Keratinocyte (primary cell): ENCODE measurements at regions not wholly inside any gene's neighbourhood (a gene's known extent, or its start where the extent isn't known, plus 50 kb on each side); places are given as distances from the start of the nearest gene placed in this dataset.

Source experiments
- DNase-seq: peaks from one replicate; pipeline ENCODE4 v3.0.0-alpha.2; 2011; ENCODE audit warnings: low read depth, missing footprints, low spot score
- FAIRE-seq: peaks from 2 replicates; lab custom pipeline; 2011; peaks lifted over from hg19 to GRCh38; lab: Jason Lieb, UNC
- H2AFZ ChIP-seq: 2 replicates; pipeline ENCODE4 v1.6.0; 2012; ENCODE audit warnings: low read length, control low read depth, inconsistent platforms; ENCODE audit not compliant: control insufficient read depth
- H3K27ac ChIP-seq: 2 replicates; pipeline ENCODE4 v1.5.1; 2011; ENCODE audit warnings: low read length; ENCODE audit not compliant: control insufficient read depth, insufficient read depth
- H3K27me3 ChIP-seq: 3 replicates; pipeline ENCODE4 v1.6.0; 2011; ENCODE audit warnings: low read length; ENCODE audit not compliant: control insufficient read depth, insufficient read depth; ENCODE audit errors: extremely low read depth
- H3K36me3 ChIP-seq, 2 experiments: 2 replicates in 1 of 2; 3 replicates in 1 of 2; pipeline ENCODE4 v1.5.1; 2011; ENCODE audit warnings: low read length in 2 of 2, mild to moderate bottlenecking in 1 of 2; ENCODE audit not compliant: control insufficient read depth in 2 of 2, insufficient read depth in 2 of 2; ENCODE audit errors: extremely low read depth in 1 of 2
- H3K4me1 ChIP-seq: 3 replicates; pipeline ENCODE4 v1.5.1; 2011; ENCODE audit warnings: low read length; ENCODE audit not compliant: control insufficient read depth, insufficient read depth; ENCODE audit errors: extremely low read depth
- H3K4me2 ChIP-seq: 3 replicates; pipeline ENCODE4 v1.6.0; 2011; ENCODE audit warnings: low read depth, low read length; ENCODE audit not compliant: control insufficient read depth, insufficient read depth; ENCODE audit errors: extremely low read depth
- H3K4me3 ChIP-seq, 3 experiments: fragments of 200-600 bp in 1 of 3; sonication (generic) in 1 of 3; 2 replicates in 2 of 3; 3 replicates in 1 of 3; pipeline ENCODE4 v1.5.1; 2011 to 2016; ENCODE audit warnings: low read length in 3 of 3, mild to moderate bottlenecking in 3 of 3, control low read depth in 2 of 3, inconsistent platforms in 1 of 3, low read depth in 1 of 3, mixed read lengths in 1 of 3, mixed run types in 1 of 3, moderate library complexity in 1 of 3; ENCODE audit not compliant: control insufficient read depth in 2 of 3, insufficient read depth in 2 of 3; ENCODE audit errors: extremely low read depth in 1 of 3
- H3K79me2 ChIP-seq: 2 replicates; pipeline ENCODE4 v1.6.0; 2012; ENCODE audit warnings: low read length; ENCODE audit not compliant: control insufficient read depth, insufficient read depth
- H3K9ac ChIP-seq: 3 replicates; pipeline ENCODE4 v1.6.0; 2011; ENCODE audit warnings: low read length; ENCODE audit not compliant: control insufficient read depth, insufficient read depth; ENCODE audit errors: extremely low read depth
- H3K9me1 ChIP-seq: 3 replicates; pipeline ENCODE4 v1.6.0; 2011; ENCODE audit warnings: low read length; ENCODE audit not compliant: control insufficient read depth, insufficient read depth; ENCODE audit errors: extremely low read depth
- H3K9me3 ChIP-seq: 2 replicates; pipeline ENCODE4 v1.5.1; 2012; ENCODE audit warnings: low read depth, low read length; ENCODE audit not compliant: control insufficient read depth
- H4K20me1 ChIP-seq: 3 replicates; pipeline ENCODE4 v1.6.0; 2011; ENCODE audit warnings: low read length; ENCODE audit not compliant: control insufficient read depth, insufficient read depth; ENCODE audit errors: extremely low read depth
- CTCF ChIP-seq, 3 experiments: IDR thresholded peaks in 1 of 3; conservative IDR thresholded peaks in 1 of 3; optimal IDR thresholded peaks in 1 of 3; 2 replicates in 2 of 3; 3 replicates in 1 of 3; pipeline versions ENCODE3 to v1.5.1; 2011; ENCODE audit warnings: low read length in 3 of 3, mild to moderate bottlenecking in 3 of 3, moderate library complexity in 2 of 3, control low read depth in 1 of 3, inconsistent platforms in 1 of 3; ENCODE audit not compliant: insufficient read depth in 2 of 3; ENCODE audit errors: extremely low read depth in 1 of 3
- EZH2 ChIP-seq: IDR thresholded peaks from one replicate; pipeline ENCODE4 v1.6.1; 2012; ENCODE audit warnings: inconsistent platforms, mild to moderate bottlenecking, low read length, moderate library complexity
- dilution Hi-C: fragments of 300-500 bp; cut with MboI; formaldehyde crosslinking; loops from one replicate; pipeline ENCODE4 v1.7.0; 2020; ENCODE audit warnings: low sequenced_read_pairs; ENCODE audit not compliant: extremely low pct_ligation_motif_present

DNA sequence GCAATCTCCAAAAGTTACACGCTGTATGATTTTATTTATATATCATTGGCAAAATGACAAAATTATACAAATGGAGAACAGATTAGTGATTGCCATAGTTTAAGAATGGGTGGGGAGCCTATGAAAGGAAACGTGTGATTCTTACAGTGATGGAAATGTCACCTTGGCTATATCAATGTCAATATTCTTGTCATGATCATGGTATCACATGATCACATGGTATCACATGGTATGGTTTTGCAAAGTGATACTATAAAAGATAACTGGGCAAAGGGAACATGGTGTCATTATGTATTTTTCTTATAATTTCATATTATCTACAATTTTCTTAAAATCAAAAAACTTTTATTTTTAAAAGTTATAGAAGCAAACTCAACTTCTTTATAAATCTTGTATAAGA, 606.2 kb upstream of the ZEB2 start:
- H3K79me2 ChIP-seq: no peaks in the 10 kb centered on the region
- H3K27me3 ChIP-seq: no peaks in the 10 kb centered on the region
- H3K36me3 ChIP-seq: no peaks in the 10 kb centered on the region
- H4K20me1 ChIP-seq: no peaks in the 10 kb centered on the region
- H2AFZ ChIP-seq: no peak overlapping the region
- FAIRE-seq (no peak), DNase-seq (no peak)
- H3K27ac ChIP-seq: no peak overlapping the region
- TF ChIP-seq CTCF (optimal IDR thresholded peaks at IDR 0.05 in 1 of 3, IDR thresholded peaks at IDR 0.05 in 1 of 3, conservative IDR thresholded peaks at IDR 0.05 in 1 of 3; ENCODE audit: extremely low read depth in 1 of 3, insufficient read depth in 2 of 3, low read length in 3 of 3) (no peak), EZH2 (no peak)
- no peaks in the 10 kb centered on the region for H3K9me1 ChIP-seq
- no peak overlapping the region for H3K4me2 ChIP-seq
- H3K9ac ChIP-seq: no peak overlapping the region
- dilution Hi-C loops: no loop called here
- no peaks in the 10 kb centered on the region for H3K9me3 ChIP-seq
- no peak overlapping the region for H3K4me3 ChIP-seq
- no peaks in the 10 kb centered on the region for H3K4me1 ChIP-seq

DNA sequence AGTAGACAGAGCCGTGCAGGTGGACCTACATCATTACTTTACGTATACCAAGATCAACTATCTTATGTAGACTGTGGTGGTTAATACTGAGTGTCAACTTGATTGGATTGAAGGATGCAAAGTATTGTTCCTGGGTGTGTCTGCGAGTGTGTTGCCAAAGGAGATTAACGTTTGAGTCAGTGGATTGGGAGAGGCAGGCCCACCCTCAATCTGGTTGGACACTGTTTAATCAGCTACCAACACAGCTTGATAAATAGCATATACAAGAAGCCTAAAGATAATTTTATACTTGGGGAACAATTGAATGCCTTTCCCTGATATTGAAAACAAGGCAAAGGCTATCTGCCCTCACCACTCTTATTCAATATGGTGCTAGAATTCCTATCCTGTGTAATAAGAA, 604.2 kb upstream of the ZEB2 start:
- Histone ChIP-seq H3K9me1 (no peaks in the 10 kb centered on the region), H3K27me3 (no peaks in the 10 kb centered on the region), H3K4me1 (no peaks in the 10 kb centered on the region), H3K4me2 (no peak overlapping the region), H3K36me3 (no peaks in the 10 kb centered on the region), H3K79me2 (no peaks in the 10 kb centered on the region), H4K20me1 (no peaks in the 10 kb centered on the region), H3K9ac (no peak overlapping the region), H3K9me3 (no peaks in the 10 kb centered on the region), H2AFZ (no peak overlapping the region), H3K27ac (no peak overlapping the region), H3K4me3 (no peak overlapping the region)
- TF ChIP-seq CTCF (optimal IDR thresholded peaks at IDR 0.05 in 1 of 3, IDR thresholded peaks at IDR 0.05 in 1 of 3, conservative IDR thresholded peaks at IDR 0.05 in 1 of 3; ENCODE audit: extremely low read depth in 1 of 3, insufficient read depth in 2 of 3, low read length in 3 of 3): no peak
- TF ChIP-seq EZH2: no peak
- dilution Hi-C loops: no loop called here
- FAIRE-seq (no peak), DNase-seq (no peak)
